ENCODE measurements at regions not wholly inside any gene's neighbourhood (a gene's known extent, or its start where the extent isn't known, plus 50 kb on each side); places are given as distances from the start of the nearest gene placed in this dataset.

GRCh38 chr4:153075836-153076518, 128.3 kb upstream of the TRIM2 start:
- no peak for DNase-seq (ENCODE audit: low read depth in 3 of 3)

GRCh38 chr4:153076861-153077260, 127.4 kb upstream of the TRIM2 start:
- DNase-seq (ENCODE audit: low read depth in 3 of 3), result no peak

GRCh38 chr4:153079857-153080391, 124.3 kb upstream of the TRIM2 start:
- DNase-seq (ENCODE audit: low read depth in 3 of 3), result no peak

- no peak for DNase-seq (ENCODE audit: low read depth in 3 of 3)
Measured at GRCh38 chr4:153081006-153081580, 123.2 kb upstream of the TRIM2 start.

- no peak for DNase-seq (ENCODE audit: low read depth in 3 of 3)
Measured at GRCh38 chr4:153081693-153082092, 122.5 kb upstream of the TRIM2 start.

- no peak for DNase-seq (ENCODE audit: low read depth in 3 of 3)
Measured at GRCh38 chr4:153082322-153083301, 121.6 kb upstream of the TRIM2 start.

GRCh38 chr4:153083447-153083947, 120.7 kb upstream of the TRIM2 start:
- peak; percentile 15 to 21 (median 19) for DNase-seq (ENCODE audit: low read depth in 3 of 3)

- no peak for DNase-seq (ENCODE audit: low read depth in 3 of 3)
Measured at GRCh38 chr4:153084224-153084979, 119.8 kb upstream of the TRIM2 start.

- peak; percentile 71 to 86 (median 73) for DNase-seq (ENCODE audit: low read depth in 3 of 3)
Measured at GRCh38 chr4:153084980-153085630, 119.1 kb upstream of the TRIM2 start.

GRCh38 chr4:153087671-153088194, 116.5 kb upstream of the TRIM2 start:
- no peak for DNase-seq (ENCODE audit: low read depth in 3 of 3)

- no peak for DNase-seq (ENCODE audit: low read depth in 3 of 3)
Measured at GRCh38 chr4:153089742-153090141, 114.5 kb upstream of the TRIM2 start.

GRCh38 chr4:153090181-153090580, 114.1 kb upstream of the TRIM2 start:
- no peak for DNase-seq (ENCODE audit: low read depth in 3 of 3)

GRCh38 chr4:153090670-153091385, 113.4 kb upstream of the TRIM2 start:
- DNase-seq (ENCODE audit: low read depth in 3 of 3), result no peak

GRCh38 chr4:153093396-153093795, 110.8 kb upstream of the TRIM2 start:
- DNase-seq (ENCODE audit: low read depth in 3 of 3), result no peak

- DNase-seq (ENCODE audit: low read depth in 3 of 3), result no peak
Measured at GRCh38 chr4:153093802-153094201, 110.4 kb upstream of the TRIM2 start.

GRCh38 chr4:153094435-153094834, 109.8 kb upstream of the TRIM2 start:
- no peak for DNase-seq (ENCODE audit: low read depth in 3 of 3)

- no peak for DNase-seq (ENCODE audit: low read depth in 3 of 3)
Measured at GRCh38 chr4:153095448-153096204, 108.6 kb upstream of the TRIM2 start.

- no peak for DNase-seq (ENCODE audit: low read depth in 3 of 3)
Measured at GRCh38 chr4:153096344-153096743, 107.9 kb upstream of the TRIM2 start.

- no peak for DNase-seq (ENCODE audit: low read depth in 3 of 3)
Measured at GRCh38 chr4:153098427-153098826, 105.8 kb upstream of the TRIM2 start.

Measured in stimulated activated CD4-positive, alpha-beta T cell treated with anti-CD3 and anti-CD28 coated beads, TNF-alpha, amount 100 ng/mL, for 24 hours (primary cell).